Stimulated activated CD4-positive, alpha-beta T cell treated with anti-CD3 and anti-CD28 coated beads, Interleukin-2, amount 100 ng/mL, for 24 hours (primary cell): ENCODE measurements at regions not wholly inside any gene's neighbourhood (a gene's known extent, or its start where the extent isn't known, plus 50 kb on each side); places are given as distances from the start of the nearest gene placed in this dataset.

Source experiments
- DNase-seq, 2 donors: peaks; one replicate each; pipeline ENCODE4 v3.0.0-alpha.2; 2020

DNA sequence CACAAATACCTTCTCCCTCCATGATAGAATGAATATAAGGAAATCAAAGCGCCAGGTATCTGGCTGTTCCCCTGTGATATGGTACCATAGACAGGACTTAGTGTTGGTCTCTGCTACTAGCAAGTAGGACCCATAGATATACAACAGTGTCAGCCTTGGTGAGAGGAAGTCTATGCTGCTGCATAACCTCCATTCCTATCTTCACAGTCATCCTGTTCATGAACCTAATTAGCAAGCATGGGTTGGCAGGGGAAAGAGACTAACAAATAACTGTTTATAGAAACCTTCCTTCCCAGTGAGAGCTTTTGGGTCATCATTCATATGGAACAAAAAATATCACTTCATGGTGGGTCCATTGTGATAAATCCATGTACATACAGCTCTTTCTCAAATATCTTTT, 188.9 kb upstream of the FAM98A start:
- DNase-seq: no peak

GRCh38 chr2:33786881-33787280, 187.8 kb upstream of the FAM98A start:
- DNase-seq: no peak

DNA sequence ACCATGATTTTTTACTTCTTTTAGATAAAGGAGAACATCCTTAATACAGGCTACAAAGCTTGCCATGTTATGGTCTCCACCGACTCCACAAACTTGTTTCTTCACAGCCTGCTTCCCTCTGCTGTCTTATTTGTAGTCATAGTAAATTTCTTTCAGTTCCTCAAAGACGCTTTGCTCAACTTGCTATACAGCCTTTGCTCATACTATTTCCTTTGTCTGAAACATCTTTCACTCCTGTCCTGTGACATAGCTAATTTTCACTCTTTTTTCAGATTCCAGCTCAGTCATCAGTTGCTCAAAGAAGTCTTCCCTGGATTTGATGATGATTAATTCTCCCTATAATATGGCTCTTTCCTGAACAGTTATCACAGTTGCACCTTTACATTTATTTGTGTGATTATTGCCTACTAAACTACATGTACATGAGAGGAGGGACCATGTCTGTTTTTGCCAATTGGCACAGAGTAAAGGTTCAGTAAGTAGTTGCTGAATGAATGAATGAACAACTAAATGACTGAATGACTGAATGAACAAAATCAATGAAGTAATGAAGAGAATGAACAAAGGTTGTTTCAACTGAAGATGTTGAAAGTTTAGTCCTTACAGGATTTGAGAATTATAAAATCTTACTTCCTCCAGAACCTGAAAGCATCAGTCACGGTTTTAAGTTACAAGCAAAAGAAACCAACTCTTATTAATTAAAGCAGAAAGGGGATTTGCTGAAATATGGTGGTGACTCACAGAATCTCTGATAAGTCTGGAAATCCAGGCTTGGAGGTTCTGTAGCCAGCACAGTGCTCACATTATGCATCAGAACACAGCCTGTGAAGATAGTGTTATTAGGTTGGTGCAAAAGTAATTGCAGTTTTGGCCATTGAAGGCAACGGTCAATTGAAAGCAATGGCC, 186.4 kb upstream of the FAM98A start:
- no peak for DNase-seq

DNA sequence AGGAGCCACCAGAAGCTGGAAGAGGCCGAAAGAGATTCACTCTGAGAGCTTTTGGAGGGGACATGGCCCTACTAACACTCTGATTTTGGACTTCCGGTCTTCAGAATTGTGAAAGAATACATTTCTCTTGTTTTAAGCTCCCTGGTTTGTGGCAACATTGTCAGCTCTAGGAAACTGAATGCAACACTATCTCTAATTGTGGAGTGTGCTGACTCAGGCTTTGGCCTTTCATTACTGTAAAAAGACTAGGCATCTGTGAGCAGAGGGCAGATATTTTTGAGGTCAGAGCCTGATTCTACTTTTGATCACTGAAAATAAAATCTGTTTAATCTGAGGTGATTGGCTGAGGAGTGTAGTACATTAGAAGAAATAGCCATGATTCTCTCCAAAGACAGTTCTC, 185.4 kb upstream of the FAM98A start:
- no peak for DNase-seq

DNA sequence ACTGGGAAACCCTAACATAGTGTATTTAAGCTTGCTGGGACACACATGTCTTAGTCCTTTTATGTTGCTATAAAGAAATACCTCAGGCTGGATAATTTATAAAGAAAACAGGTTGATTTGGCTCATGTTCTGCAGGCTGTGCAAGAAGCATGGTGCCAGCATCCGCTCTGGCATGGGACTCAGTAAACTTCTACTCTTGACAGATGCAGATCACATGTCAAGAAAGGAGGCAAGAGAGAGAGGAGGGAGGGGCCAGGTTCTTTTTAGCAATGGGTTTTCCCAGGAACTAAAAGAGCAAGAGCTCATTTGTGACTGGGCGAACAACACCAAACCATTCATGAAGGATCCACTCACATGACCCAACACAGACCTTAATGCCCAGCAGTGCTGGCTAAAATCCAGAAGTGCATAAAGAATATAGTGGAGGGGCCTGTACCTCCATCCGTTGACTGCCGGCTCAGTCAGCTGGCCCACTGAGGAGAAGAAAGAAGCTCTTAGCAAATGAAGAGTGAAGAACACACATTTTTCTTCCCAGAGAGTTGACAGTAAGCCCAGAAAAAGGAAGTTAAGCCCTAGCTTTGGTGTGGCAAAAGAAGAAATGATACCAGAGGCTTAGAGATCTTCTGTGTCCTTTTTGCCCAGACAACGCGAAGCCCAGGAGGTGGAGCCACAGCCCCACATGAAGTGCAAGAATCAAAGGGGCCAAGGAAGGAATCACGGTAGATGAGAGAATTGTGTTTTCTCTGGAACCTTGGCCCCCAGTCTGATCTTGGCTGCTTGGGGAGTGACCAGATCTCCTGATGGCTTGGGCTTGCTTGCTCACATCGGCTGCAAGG, 183.5 kb upstream of the FAM98A start:
- DNase-seq: no peak

DNA sequence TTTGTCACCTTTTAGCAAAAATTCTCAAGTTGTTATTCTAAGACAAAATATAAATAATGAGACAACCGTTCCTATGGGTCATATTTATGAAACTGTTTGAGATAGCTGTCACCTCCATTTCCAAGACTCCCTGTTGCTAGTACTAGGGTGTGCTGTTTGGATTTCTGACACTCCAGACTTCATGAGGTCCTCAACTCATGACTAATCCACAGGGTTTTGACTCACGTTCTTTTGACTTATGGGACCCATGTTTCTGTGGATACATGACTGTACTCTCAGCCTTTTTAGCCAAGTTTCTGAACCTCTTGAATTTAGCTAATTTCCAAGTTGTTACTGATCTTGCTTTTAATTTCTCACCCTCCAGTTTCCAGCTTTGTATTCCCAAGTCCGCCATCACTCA, 178.7 kb upstream of the FAM98A start:
- DNase-seq: no peak

DNA sequence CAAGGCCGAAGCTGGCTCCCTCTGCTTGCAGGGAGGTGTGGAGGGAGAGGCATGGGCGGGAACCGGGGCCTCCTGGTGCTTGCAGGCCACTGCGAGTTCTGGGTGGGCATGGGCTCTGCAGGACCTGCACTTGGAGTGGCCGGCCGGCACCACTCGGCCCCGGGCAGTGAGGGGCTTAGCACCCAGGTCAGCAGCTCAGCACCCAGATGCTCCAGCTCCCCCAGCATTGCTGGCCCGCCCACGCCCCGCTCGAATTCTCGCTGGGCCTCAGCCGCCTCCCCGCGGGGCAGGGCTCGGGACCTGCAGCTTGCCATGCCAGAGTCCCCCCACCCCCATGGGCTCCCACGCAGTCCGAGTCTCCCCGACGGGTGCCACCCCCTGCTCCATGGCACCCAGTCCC, 176.2 kb upstream of the FAM98A start:
- no peak for DNase-seq

DNA sequence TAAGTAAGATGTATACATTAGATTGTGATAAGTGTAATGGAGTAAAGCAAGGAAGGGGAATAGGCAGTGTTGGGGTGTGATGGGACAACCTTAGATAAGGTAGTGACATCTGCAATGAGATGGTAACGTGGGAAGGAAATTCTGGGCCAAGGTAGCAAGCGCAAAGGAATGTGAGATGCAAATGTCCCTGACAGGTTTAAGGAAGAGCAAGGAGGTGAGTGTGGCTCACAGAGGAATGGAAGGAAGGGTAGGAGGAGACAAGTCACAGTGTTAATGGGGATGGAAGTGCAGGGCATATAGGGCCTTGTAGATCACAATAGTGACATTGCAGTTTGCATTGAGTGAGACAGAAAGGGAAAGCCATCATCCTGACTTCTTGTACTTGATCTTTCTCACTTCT, 170.9 kb upstream of the FAM98A start:
- no peak for DNase-seq

DNA sequence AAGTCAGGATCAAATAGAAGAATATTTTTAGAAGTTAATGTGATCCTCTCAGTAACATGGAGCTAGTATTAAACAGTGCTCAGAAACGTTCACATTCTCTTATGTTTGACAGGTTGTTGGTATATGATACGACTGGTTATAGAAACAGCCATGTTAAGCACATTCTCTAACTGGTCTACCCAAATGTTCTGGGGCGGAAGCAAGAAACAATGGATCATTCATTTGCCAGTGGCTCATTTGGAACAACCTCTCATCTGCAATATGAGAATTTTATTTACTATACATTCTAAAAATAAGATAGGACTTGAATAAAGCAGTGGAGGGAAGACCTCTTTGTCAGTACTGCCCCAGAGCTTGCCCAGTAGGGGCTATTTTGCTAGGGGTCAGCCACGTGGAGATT, 167.1 kb upstream of the FAM98A start:
- no peak for DNase-seq

GRCh38 chr2:33765122-33765521, 166.0 kb upstream of the FAM98A start:
- no peak for DNase-seq

GRCh38 chr2:33764551-33764950, 165.5 kb upstream of the FAM98A start:
- DNase-seq: no peak

DNA sequence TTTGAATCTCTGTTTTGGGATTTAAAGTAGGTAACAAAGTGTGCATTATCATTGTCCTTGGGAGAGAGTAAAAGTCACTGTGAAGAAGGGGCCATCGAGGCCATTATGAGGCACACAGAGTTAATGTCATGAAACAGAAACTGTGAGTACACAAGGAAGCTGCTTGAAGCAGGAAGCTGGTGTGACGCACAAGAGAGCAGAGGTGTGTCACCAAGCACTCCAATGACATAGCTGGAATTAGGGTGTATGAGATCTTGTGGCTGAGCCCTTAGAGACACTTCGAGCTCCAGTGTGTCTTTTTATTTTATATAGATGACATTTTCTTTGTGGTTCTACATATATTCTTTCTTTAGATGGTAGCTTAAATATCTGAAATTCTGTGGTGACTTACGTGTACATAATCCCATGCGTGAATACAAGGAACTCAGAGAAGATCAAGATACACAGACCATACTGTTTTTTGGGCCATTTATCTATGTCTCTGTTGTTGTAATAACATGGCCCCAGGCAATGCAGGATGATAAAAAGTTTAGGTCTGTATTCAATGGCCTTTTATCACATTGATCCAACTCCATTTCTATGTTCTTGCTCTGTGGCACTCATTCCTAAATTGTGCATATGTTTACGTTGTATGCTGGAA, 164.7 kb upstream of the FAM98A start:
- no peak for DNase-seq

DNA sequence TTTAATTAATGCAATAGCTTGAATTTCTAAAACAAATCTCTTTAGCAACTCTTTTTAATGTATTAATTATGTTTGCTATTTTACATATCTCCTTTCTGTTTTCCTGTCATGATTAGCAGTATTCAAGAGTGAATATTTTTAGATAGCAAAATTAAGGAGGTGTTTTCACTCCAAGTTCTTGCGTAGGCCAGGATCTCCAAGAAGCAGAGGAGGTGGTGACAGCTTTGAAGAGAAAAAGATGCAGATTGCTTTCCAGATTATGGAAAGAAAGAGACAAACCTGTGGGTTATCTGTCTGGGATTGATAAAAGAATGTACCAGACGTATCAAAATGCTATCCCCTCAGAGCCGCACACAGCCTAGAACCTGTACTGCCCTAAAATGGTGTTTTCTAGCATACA, 163.5 kb upstream of the FAM98A start:
- no peak for DNase-seq

- no peak for DNase-seq
Observed at GRCh38 chr2:33746208-33746800, 147.2 kb upstream of the FAM98A start.

GRCh38 chr2:33735096-33735495, 136.0 kb upstream of the FAM98A start:
- no peak for DNase-seq

DNA sequence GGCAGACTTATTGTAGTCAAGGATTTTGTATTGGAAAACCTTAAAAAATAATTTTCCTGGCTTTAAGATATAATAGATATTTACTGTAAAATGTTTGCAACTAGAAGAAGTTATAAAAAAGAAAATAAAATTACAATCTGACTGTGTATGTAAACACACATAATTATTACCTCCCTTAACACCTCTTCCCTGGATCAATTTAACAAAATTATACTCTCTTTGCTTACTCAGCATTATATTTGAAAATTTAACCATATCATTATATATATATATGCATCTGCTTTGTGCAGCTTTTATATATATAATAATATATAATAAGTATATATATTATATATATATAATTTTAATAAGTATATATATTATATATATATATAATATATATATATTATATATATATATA, 131.7 kb upstream of the FAM98A start:
- no peak for DNase-seq

DNA sequence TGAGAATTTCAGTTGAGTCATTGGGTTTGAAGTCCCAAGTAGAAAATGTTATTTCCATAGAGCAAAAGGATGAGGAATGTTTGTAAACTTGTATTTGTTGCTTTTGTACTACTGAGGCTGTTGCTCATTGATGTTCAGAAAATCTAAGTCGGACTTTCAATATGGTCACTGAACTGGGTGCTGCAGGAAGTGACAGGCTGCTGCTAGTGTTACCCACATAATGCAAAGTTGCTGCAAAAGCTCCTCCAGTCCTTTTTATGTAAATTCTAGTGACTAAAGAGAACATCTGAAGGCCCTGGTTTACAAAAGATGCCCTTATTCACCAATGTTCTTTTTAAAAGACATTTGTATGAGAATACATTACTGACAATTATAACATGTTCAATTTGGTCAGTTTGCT, 131.1 kb upstream of the FAM98A start:
- DNase-seq: no peak

DNA sequence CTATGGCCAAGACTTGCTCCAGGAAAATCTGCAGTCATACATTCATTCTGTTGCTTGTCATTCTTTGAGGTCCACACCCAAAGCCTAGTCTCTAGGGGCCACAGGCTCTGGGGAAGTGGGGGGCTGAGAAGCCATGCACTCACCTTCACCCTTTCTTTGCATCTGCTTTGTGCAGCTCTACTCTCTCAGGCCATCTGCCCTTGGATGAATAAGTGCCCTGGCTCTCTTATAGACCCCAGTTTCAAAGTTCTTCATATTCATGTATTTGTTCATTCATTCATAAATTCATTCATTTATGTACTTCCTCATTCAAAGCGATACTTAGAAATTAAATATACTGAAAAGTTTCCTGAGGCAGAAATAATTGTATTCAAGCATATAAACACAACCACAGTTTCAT, 130.3 kb upstream of the FAM98A start:
- DNase-seq: no peak

GRCh38 chr2:33728106-33728505, 129.0 kb upstream of the FAM98A start:
- DNase-seq: no peak

DNA sequence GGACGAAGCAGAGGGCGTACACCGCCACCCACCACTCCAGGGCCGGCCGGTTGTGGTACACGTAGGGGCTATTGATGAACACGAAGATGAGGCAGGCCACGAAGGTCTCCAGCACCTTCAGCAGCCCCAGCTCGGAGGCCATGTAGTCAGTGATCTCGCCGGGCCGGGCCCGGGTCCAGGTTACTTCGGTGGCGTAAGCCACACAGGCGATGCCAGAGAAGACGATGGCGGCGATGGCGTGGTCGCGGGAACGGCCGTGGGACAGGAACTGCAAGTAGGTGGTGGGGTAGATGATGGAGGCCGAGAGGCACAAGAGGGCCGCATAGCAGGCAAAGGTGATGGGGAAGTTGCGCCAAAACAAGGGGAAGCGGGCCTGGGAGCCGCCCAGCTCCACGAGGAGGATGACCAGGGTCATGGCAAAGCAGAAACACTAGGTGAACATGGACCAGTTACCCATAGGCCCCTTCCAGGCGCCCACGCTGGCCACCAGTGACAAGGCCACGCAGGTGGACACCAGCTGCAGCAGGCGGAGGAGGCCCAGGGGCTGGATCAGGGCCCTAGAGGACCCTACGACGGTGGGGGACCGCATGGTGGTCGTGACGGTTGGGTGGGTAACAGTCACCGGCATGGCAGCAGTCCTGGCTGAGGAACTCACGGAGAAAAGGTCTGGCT, 128.4 kb upstream of the FAM98A start:
- no peak for DNase-seq

DNA sequence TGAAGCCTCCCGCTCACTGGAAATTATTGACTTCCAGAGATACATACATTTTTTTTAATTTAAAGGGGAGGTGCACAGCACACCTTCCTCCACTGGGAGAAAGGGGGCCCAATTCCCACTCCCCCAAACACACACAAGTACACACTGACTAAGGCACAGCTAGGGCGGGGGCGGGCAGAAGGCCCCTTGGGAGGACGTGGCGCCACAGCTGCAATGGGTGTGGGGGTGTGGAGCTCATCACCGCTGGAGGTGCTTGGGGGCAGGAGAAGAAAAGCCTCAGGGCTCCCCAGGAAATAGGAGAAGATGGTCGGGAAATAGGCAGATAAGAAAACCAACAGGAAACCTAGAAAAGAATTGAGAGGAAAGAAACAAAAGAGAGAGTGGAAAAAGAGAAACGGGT, 127.3 kb upstream of the FAM98A start:
- DNase-seq: no peak

GRCh38 chr2:33723329-33723728, 124.2 kb upstream of the FAM98A start:
- DNase-seq: no peak

GRCh38 chr2:33719067-33719466, 120.0 kb upstream of the FAM98A start:
- no peak for DNase-seq
